HT-29 (cell line): ENCODE measurements at regions not wholly inside any gene's neighbourhood (a gene's known extent, or its start where the extent isn't known, plus 50 kb on each side); places are given as distances from the start of the nearest gene placed in this dataset.

ENCODE experiments used
- DNase-seq: peaks from one replicate; pipeline ENCODE4 v3.0.0-alpha.2; 2015; ENCODE audit warnings: low spot score

- no peak for DNase-seq
These were observed 451.7 kb upstream of the MARCKS start for GRCh38 chr6:113405326-113406047.

GRCh38 chr6:113406048-113406695, 451.0 kb upstream of the MARCKS start:
- DNase-seq, result no peak

- DNase-seq, result peak; percentile 63
These were observed 446.1 kb upstream of the MARCKS start for GRCh38 chr6:113411011-113411410.

GRCh38 chr6:113412589-113413357, 444.4 kb upstream of the MARCKS start:
- DNase-seq, result no peak

- DNase-seq, result peak; percentile 75
These were observed 442.6 kb upstream of the MARCKS start for GRCh38 chr6:113414511-113414910.

GRCh38 chr6:113416170-113416569, 441.0 kb upstream of the MARCKS start:
- no peak for DNase-seq

- no peak for DNase-seq
These were observed 436.9 kb upstream of the MARCKS start for GRCh38 chr6:113420290-113420689.

GRCh38 chr6:113421997-113422396, 435.1 kb upstream of the MARCKS start:
- DNase-seq, result no peak

GRCh38 chr6:113423956-113424355, 433.2 kb upstream of the MARCKS start:
- no peak for DNase-seq

GRCh38 chr6:113425977-113426660, 431.0 kb upstream of the MARCKS start:
- no peak for DNase-seq

- DNase-seq, result no peak
These were observed 429.5 kb upstream of the MARCKS start for GRCh38 chr6:113427617-113428016.

GRCh38 chr6:113428702-113429101, 428.4 kb upstream of the MARCKS start:
- no peak for DNase-seq

- no peak for DNase-seq
These were observed 424.4 kb upstream of the MARCKS start for GRCh38 chr6:113432521-113433334.

GRCh38 chr6:113433335-113433991, 423.7 kb upstream of the MARCKS start:
- DNase-seq, result peak; percentile 49

GRCh38 chr6:113434641-113435040, 422.5 kb upstream of the MARCKS start:
- DNase-seq, result no peak

GRCh38 chr6:113437566-113437965, 419.6 kb upstream of the MARCKS start:
- DNase-seq, result no peak

GRCh38 chr6:113439866-113440265, 417.3 kb upstream of the MARCKS start:
- DNase-seq, result no peak

- DNase-seq, result no peak
These were observed 415.1 kb upstream of the MARCKS start for GRCh38 chr6:113442040-113442439.

- DNase-seq, result no peak
These were observed 411.9 kb upstream of the MARCKS start for GRCh38 chr6:113445201-113445600.

- no peak for DNase-seq
These were observed 409.9 kb upstream of the MARCKS start for GRCh38 chr6:113447088-113447831.
